Activated CD4-positive, CD25-positive, alpha-beta regulatory T cell treated with anti-CD3 and anti-CD28 coated beads, Interleukin-2, amount 50 U/mL, for 16 hours (primary cell): ENCODE measurements at regions not wholly inside any gene's neighbourhood (a gene's known extent, or its start where the extent isn't known, plus 50 kb on each side); places are given as distances from the start of the nearest gene placed in this dataset.
A peak's percentile ranks its signal among the peaks of the same experiment; 100 is the strongest.
"Not testable (repeated sequence)": the region's sequence is repeated elsewhere in the genome, so short reads cannot be mapped to it uniquely, and the experiment has no call there.

Experiments used
- DNase-seq: peaks from one replicate; pipeline ENCODE4 v3.0.0-alpha.2; 2020; ENCODE audit warnings: low read depth, low spot score

DNA sequence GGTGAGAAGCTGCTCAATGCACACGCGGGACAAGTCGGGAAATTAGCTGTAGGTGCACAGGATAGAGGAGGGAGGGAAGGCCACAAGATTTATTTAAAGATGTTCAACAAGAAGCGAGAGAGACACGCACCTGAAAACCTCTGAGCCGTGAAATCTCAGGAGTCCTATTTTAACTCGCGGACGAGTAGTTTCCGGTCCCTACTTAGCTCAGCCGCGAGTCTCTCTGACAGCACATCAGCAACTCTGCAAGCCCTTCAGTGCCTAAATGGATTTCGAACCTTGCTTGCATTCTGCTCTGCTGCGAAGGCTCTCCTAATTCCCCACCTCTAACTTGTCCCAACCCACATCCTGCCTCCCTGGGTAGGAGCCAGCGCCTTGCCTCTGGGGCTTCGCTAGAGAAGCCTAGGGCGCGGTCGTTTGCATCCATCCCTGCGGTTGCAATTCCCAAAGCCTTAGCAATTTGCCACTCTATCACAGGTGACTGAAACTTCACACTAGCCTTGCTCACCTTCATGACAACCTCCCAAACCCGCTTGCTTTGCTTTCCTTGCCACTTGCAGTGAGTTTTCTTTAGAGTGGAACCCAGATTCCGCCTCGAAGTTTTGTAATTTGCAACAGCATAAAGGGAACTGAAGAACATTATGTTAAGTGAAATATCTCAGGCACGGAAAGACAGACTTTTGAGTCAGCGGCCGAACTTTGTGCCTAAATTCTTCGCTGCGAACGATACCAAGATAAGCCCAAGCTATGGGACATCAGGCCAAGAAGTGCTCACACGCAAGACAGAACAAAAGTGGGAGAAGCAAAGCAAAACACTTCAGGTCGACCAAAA, 202.8 kb downstream of the KDM5D start:
- no peak for DNase-seq

DNA sequence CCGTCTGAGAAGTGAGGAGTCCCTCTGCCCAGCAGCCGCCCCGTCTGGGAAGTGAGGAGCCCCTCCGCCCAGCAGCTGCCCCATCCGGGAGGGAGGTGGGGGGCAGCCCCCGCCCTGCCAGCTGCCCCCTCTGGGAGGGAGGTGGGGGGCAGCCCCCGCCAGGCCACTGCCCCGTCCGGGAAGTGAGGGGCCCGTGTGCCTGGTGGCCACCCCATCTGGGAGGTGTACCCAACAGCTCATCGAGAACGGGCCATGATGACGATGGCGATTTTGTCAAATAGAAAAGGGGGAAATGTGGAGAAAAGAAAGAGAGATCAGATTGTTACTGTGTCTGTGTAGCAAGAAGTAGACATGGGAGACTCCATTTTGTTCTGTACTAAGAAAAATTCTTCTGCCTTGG, 208.8 kb downstream of the KDM5D start:
- DNase-seq, result not testable (repeated sequence)

GRCh38 chrY:19521976-19522375, 222.6 kb downstream of the KDM5D start:
- DNase-seq, result no peak

GRCh38 chrY:19503092-19503449, 241.5 kb downstream of the KDM5D start:
- no peak for DNase-seq

- no peak for DNase-seq
These were observed 242.1 kb downstream of the KDM5D start for GRCh38 chrY:19502169-19503091.

- no peak for DNase-seq
These were observed 246.0 kb downstream of the KDM5D start for GRCh38 chrY:19498556-19498955.

DNA sequence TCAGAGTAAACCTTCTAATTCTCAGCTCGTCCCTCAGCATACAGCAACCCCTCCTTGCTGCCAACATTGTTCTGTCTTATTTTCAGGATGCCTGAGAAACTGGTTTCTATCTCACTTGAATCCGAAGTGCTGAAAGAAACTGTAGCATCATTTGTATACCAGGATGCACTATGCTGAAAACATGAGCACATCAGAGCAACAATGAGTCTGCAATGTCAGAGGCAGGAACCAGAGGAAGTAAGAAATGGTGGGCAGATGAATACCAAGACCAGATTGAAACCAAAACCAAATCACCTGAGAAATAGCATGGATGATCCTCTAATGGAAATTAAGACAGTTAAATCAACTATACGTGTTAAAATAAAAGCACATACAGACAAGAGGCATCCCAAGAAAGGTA, 257.0 kb downstream of the KDM5D start:
- no peak for DNase-seq

GRCh38 chrY:19484997-19485396, 259.5 kb downstream of the KDM5D start:
- no peak for DNase-seq

GRCh38 chrY:19479141-19479540, 265.4 kb downstream of the KDM5D start:
- no peak for DNase-seq

DNA sequence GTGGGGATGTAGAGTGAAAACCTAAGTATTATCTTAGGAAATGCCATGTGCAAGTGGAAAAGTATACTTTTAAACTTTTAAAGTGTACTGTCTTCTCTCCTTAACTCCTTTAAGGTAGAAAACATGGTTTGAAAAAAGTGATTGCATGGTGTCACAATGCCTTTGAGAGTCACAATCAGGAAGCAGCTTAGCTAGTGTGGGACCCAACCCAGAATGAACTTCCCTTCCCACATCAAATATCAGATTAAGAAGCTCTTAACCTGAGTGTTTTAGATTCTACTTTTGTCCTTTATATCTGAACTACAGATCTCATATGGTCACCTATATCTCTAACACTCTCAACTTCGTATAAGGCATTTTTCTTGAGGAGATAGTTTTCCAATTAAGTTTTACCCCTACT, 266.6 kb downstream of the KDM5D start:
- DNase-seq, result no peak

DNA sequence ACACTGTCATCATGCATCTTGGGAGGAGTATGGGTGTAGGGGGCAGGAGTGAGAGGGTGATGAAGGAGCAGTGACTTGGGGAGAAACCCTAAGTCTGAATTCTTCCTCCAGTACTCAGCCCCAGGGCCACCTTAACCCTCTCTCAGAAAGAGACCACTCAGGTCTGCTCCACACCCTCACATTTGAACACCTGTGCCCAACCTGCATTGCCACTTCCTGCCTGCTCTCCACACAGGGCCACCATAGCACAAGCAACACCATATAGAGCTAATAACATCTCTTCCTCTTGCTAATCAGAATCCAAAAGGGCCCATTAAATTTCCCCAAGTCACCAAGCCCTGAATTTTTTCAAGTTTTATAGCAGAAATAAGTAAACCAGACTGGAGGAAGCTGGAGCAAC, 278.7 kb downstream of the KDM5D start:
- no peak for DNase-seq

GRCh38 chrY:19456855-19457448, 287.6 kb downstream of the KDM5D start:
- no peak for DNase-seq

- peak; percentile 1 for DNase-seq
These were observed 311.5 kb downstream of the KDM5D start for GRCh38 chrY:19433059-19433458.

DNA sequence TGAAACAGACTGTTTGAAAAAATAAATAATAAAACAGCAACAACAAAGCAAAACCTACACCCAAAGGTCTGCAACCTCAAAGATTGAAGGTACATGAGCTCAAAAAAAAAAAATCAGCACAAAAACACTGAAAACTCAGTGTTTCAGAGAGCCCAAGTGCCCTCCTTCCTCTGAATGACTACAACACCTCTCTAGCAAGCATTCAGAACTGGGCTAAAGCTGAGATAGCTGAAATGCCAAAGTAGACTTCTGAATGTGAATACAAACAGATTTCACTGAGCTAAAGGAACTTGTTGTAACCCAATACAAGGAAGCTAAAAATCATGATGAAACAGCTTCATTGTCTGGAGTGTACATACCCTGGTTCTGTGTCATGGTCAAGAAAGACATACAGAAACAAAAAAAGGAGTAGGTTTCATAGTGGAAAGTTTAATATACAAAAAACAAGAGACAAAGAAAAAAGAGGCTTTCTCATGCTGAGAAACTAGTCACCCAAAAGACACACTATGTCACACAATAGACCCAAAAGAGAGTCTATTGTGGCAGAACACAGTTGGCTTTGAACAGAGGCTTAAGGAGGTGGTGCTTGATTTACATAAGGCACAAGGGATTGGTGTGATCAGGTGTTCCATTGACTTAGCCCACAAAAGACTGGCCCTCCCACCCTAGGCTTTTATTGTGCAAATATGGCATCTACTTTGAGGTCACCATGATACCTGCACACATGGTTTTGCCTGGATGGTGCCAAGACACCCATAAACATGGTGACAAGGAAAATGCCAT, 316.6 kb downstream of the KDM5D start:
- DNase-seq, result no peak

- not testable (repeated sequence) for DNase-seq
These were observed 317.3 kb downstream of the KDM5D start for GRCh38 chrY:19427191-19427590.

- no peak for DNase-seq
These were observed 333.4 kb downstream of the KDM5D start for GRCh38 chrY:19410980-19411766.

- no peak for DNase-seq
These were observed 338.3 kb downstream of the KDM5D start for GRCh38 chrY:19406246-19406645.

- DNase-seq, result no peak
These were observed 338.9 kb downstream of the KDM5D start for GRCh38 chrY:19405598-19405997.

- DNase-seq, result no peak
These were observed 351.6 kb downstream of the KDM5D start for GRCh38 chrY:19392876-19393275.

DNA sequence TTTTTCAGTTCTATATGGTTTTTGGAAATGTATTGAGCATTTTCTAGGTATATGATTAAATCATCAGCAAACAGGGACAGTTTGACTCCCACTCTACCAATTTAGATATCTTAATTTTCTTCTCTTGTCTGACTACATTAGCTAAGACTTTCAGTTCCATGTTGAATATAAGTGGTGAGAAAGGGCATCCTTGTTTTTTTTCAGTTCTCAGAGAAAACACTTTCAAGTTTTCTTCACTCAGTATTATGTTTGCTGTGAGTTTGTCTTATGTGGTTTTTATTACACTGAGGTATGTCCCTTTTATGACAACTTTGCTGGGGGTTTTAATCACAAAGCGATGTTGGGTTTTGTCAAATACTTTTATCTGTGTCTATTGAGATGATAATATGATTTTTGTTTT, 352.6 kb downstream of the KDM5D start:
- no peak for DNase-seq

- no peak for DNase-seq
These were observed 379.2 kb downstream of the KDM5D start for GRCh38 chrY:19365321-19365720.
